NCI-H146 treated with DMSO at 0.1 percent for 48 hours (cell line): ENCODE measurements at regions not wholly inside any gene's neighbourhood (a gene's known extent, or its start where the extent isn't known, plus 50 kb on each side); places are given as distances from the start of the nearest gene placed in this dataset.
"Not testable (repeated sequence)": the region's sequence is repeated elsewhere in the genome, so short reads cannot be mapped to it uniquely, and the experiment has no call there.

Experiments
- DNase-seq: peaks from one replicate; lab custom pipeline; 2025; ENCODE audit not compliant: unreplicated experiment; lab: John Stamatoyannopoulos, UW

GRCh38 chr3:36175916-36176461 is 204.3 kb upstream of the STAC start:
- DNase-seq, result no peak

DNA sequence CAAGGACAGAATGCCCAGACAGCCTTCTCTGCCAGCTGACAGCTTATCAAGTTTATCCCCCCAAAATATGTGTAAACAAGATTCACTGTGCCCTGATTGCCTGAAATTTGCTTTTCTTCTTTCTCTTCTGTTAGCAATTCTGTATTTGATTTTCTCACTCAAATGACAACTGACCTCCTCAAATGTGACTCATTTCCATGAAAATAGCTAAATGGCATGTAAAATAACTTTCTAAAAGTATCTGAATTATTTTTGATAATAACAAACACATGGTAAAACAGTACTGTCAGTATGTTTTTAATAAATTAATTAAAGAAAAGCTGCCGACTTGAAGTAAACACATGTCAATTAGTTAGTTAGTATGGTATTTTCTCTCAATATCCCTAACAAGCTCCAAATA is 202.3 kb upstream of the STAC start:
- DNase-seq, result no peak

DNA sequence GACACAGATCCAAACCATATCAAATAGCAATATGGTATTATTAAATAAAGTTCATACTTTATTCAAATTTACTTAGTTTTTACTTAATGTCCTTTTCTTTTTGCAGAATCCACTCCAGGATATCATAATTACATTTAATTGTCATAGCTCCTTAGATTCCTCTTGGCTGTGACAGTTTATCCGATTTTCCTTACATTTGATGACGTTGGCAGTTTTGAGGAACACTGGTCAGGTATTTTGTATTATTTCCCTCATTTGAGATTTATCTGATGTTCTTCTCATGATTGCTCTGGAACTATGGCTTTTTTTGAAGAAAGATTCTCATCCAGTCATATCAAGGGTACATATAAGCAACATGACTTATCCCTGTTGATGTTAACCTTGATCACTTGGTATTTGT is 198.3 kb upstream of the STAC start:
- no peak for DNase-seq

GRCh38 chr3:36187197-36187596 is 193.1 kb upstream of the STAC start:
- DNase-seq, result not testable (repeated sequence)

DNA sequence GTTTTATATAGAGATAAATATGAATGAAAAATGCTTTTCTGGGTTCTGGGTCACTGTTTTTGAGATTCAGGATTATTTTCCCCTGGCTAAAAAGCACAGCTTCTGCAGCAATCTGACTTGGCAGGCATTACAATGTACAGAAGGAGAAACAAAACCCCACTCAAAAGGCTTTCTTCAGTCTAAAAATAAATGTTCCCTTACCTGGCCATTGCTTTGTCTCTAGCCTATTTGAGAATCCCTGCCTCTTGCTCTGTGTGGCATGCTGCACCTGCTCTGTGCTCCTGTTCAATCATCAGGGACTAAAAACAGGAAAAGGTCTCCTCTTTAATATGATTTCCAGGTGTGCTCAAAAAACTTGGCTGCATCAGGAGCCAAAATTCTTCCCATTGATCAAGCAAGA is 187.4 kb upstream of the STAC start:
- DNase-seq, result no peak

DNA sequence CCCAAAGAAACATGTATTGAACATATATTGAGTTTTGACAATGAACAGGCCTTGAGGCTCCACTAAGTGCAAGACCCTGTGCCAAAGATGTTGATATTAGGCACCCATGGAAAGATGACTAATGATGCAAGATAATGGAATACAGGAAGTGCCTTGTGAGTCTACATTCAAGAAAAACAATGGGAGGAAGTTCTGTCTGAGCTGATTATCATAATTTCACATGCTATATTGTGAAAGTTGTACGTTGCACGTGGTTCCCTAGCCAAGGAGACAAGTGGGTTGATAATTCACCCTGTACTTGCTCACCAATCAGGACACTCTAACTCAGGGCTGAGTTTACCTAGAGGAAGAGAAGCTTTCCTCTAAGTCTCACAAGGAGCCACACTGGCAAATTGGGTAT is 186.9 kb upstream of the STAC start:
- no peak for DNase-seq

DNA sequence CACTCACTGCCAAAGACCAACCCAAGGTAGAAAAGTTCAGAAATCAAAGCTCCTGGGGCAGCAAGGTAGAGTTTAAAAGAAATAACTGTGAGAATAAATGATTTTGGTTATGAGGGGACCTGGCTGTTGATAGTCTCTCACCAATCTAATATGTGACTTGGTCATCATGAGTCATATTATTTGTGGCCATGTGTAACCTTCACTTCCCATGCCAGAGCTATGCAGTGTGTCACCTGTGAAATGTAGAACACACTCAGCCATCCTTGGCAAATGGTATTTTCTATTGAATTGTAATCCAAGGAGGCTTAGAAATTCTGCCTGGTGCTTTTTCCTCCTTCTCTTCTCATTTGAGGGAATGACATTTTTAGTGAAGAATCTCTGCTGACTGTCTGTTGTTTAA is 184.2 kb upstream of the STAC start:
- no peak for DNase-seq

- no peak for DNase-seq
Measured at GRCh38 chr3:36197151-36197550, 183.2 kb upstream of the STAC start.

DNA sequence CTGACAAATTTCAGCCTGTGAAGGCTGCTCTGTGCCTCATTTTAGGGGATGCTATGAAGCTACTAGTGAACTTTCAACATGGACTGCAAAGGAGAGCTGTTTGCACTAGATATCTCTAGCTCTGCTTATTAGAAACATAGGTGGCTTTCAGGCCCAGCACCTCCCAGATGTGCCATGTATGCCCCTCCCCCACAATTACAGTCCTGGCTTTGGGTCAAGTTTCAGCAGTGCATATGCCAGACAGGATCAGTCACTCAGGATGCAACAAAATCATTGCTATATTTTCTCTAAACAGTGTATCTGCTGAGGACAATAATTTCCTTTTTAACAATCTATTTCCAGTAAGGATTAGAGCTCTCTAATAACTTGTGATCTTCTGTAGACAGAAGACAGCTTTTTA is 178.8 kb upstream of the STAC start:
- DNase-seq, result no peak

- no peak for DNase-seq
Measured at GRCh38 chr3:36206956-36207580, 173.2 kb upstream of the STAC start.

GRCh38 chr3:36210840-36211651 is 169.3 kb upstream of the STAC start:
- DNase-seq, result no peak

DNA sequence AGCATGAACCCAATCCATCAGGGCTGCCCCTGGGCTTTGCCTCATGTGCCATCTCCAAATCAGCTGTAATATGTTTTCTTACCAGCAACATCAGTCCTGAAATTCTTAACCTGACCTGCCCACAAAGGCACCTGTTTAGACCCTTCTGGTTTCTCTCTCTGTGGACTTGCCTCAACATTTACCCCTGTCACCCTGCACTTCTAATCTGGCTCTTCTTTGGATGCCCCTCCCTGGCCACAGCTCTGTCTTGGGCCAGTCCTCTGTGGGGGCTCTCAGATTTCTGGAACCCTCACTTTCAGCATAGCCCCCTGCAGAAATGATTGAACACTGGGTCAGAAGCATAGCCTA is 168.7 kb upstream of the STAC start:
- no peak for DNase-seq

DNA sequence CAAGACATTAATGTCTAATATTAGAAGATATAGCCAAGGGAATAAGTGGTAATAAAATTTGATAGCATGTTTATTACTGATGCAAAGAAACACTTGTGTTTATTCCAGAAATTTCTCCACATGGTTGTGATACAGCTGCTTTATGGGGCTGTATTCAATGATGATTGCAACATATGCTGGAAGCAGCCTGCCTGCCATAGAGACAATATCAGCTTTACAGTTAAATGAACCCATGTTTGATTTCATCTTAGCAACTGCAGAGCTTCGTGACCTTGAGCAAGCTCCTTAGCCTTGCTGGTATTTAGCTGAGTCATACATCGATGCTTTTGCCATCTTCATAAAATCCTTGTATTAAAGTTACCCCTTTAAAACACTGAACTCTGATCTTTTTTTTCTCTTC is 168.1 kb upstream of the STAC start:
- no peak for DNase-seq

DNA sequence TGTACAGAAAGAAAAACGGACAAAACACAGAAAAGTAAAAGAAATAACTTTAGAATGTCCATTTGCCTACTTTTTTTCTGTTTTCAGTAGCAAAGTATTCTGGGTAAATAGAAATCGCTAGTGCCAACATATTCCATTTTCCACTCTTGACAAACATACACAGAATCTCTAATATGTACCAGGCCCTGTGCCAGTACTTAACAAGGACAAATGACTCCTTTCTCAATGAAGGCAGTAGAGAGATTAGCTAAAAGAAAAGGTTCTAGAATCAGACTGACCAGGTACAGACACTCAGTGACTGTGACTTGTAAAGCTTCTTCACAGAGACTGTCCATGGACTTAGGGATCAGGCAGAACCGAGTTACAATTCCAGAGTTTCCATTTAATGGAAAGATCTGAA is 165.8 kb upstream of the STAC start:
- no peak for DNase-seq

DNA sequence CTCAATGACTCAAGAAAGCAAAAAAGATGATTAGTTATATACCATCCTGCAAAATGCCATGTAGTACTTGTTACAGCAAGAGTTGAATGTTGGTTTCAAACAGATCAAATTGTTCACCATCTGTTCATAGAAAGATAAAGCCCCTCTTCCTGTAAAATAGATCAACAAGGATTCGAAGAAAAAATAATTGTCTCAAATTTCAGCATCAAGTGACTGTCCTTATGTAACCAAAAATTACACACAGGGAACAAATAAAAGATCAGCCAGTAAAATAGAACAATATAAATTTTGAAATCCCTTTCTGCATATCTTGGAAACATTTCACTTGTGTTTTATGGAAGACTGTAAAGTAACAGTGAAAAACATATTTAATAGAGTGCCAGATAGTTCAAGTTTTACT is 165.1 kb upstream of the STAC start:
- no peak for DNase-seq

- no peak for DNase-seq
Measured at GRCh38 chr3:36219398-36219797, 160.9 kb upstream of the STAC start.

GRCh38 chr3:36220173-36220572 is 160.1 kb upstream of the STAC start:
- DNase-seq, result no peak

DNA sequence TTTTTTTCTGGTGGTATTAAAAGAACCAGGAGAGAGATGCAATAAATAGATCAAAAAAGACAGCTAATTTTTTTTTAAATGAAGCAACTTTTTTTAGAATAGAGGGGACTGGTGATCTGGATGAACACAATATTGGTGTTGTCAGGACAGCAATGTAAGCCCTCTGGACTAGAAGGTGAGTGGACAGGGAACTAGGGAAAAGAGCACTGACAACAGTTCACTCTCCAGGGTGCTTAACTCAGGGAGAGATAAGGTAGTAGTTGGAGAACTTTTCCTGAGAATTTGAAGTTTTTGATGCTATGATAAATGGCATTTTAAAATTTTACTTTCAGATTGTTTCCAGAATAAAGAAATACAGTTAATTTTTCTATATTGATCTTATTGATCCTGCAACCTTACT is 158.3 kb upstream of the STAC start:
- DNase-seq, result no peak

DNA sequence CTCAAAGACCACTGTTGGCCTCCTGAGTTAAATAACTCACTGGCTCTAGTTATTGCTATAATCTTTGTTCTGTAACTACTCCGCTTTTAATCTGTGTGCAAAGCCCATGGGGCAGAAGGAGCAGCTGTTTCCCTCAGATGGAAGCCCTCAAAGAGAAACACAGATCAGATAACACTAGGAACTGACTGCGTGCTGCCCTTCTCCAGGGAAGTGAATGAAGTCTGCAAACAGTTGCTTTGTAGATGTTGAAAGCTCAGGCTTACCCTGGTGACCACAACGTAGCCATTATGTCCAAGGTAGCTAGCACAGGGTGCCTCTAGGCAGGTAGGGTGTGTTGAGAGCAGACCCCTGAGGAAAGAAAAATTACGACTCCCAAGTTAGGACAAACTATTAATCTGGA is 152.3 kb upstream of the STAC start:
- no peak for DNase-seq

GRCh38 chr3:36229496-36229895 is 150.8 kb upstream of the STAC start:
- no peak for DNase-seq

GRCh38 chr3:36232797-36233489 is 147.4 kb upstream of the STAC start:
- no peak for DNase-seq

GRCh38 chr3:36244728-36245127 is 135.6 kb upstream of the STAC start:
- no peak for DNase-seq
